ENCODE measurements at regions not wholly inside any gene's neighbourhood (a gene's known extent, or its start where the extent isn't known, plus 50 kb on each side); places are given as distances from the start of the nearest gene placed in this dataset.

GRCh38 chr1:239186487-239186886 is 199.9 kb upstream of the CHRM3 start:
- TF ChIP-seq POU2F2 (IDR thresholded peaks at IDR 0.05; ENCODE audit: low read depth, low read length) (no peak), POLR2AphosphoS5 (IDR thresholded peaks at IDR 0.05; ENCODE audit: low read depth, low read length) (no peak), SPI1 (IDR thresholded peaks at IDR 0.05; ENCODE audit: low read depth, low read length) (no peak), POLR2A (IDR thresholded peaks at IDR 0.05; ENCODE audit: low read depth, low read length) (no peak), PAX5 (IDR thresholded peaks at IDR 0.05; ENCODE audit: insufficient read depth, low read length, severe bottlenecking) (no peak), TAF1 (IDR thresholded peaks at IDR 0.05; ENCODE audit: low read depth, low read length) (no peak)

Data from GM12891 (cell line).